ENCODE measurements at regions not wholly inside any gene's neighbourhood (a gene's known extent, or its start where the extent isn't known, plus 50 kb on each side); places are given as distances from the start of the nearest gene placed in this dataset.

DNA sequence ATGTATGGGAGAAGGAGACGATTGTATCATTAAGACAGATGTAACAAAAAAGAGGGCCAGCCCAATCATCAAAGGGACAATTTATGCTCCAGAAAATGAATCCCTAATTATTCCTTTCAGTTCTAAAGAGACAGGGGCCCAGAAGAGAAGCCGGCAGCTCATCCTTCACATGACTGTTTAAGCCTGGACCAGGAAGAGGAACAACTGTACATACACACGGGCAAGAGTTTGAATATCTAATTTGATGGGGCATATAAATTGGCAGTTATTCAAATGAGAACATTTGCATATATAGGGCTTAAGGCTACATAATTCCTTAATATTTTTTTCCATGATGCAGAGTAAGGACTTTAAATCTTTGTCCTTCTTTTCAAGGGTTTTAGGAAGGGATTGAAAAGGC lies 232.3 kb downstream of the TLE3 start:
- no peaks in the 10 kb centered on the region for H3K9me3 ChIP-seq (ENCODE audit: severe bottlenecking)
- H3K36me3 ChIP-seq = no peaks in the 10 kb centered on the region
- TF ChIP-seq, protein P1, sequence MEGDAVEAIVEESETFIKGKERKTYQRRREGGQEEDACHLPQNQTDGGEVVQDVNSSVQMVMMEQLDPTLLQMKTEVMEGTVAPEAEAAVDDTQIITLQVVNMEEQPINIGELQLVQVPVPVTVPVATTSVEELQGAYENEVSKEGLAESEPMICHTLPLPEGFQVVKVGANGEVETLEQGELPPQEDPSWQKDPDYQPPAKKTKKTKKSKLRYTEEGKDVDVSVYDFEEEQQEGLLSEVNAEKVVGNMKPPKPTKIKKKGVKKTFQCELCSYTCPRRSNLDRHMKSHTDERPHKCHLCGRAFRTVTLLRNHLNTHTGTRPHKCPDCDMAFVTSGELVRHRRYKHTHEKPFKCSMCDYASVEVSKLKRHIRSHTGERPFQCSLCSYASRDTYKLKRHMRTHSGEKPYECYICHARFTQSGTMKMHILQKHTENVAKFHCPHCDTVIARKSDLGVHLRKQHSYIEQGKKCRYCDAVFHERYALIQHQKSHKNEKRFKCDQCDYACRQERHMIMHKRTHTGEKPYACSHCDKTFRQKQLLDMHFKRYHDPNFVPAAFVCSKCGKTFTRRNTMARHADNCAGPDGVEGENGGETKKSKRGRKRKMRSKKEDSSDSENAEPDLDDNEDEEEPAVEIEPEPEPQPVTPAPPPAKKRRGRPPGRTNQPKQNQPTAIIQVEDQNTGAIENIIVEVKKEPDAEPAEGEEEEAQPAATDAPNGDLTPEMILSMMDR (IDR thresholded peaks at IDR 0.05; ENCODE audit: low read depth, low read length) = no peak
- H3K4me3 ChIP-seq (ENCODE audit: low read depth, low read length) = no peak overlapping the region
- H3K27me3 ChIP-seq (ENCODE audit: insufficient read depth, low read depth, severe bottlenecking) = no peaks in the 10 kb centered on the region
- no peak overlapping the region for H3K27ac ChIP-seq
- DNase-seq = no peak

DNA sequence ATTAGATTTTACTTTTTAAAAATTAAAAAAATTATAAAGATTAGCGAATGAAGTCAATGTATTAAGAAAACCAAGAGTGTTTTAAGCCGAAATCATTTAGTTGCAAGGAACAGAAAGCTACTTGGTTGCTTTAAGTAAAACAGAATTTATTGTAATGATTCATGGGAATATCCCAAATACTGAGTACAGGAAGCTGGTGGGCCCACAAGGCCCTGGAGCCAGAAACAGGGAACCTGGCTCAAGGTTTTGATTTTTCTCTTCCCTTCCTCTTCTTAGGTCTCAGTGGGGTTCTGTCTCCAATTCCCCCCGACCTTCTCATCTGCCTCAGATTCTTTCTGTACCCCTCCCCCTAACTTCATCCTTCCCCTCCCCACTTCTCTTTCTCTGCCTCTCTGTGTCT lies 229.0 kb downstream of the TLE3 start:
- TF ChIP-seq, protein P1 (IDR thresholded peaks at IDR 0.05; ENCODE audit: low read depth, low read length) = no peak
- no peaks in the 10 kb centered on the region for H3K27me3 ChIP-seq (ENCODE audit: insufficient read depth, low read depth, severe bottlenecking)

DNA sequence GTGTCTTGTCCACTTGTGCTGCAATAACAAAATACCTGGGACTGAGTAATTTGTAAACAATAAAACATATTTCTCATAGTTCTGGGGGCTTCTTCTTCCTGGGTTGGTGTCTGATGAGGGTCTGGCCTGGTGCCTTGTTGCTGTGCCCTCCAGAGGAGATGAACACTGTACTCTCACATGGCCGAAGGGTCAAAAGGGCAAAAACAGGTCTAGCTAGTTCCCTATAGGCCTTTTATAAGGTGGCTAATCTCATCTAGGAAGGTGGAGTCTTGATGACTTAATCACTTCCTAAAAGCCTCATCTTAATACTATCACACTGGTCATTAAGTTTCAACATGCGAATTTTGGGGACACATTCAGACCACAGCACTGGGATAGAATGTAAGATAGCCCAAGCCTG lies 228.4 kb downstream of the TLE3 start:
- H3K4me3 ChIP-seq (ENCODE audit: low read depth, low read length) = no peak overlapping the region
- peaks cover 13% of the 10 kb centered on the region for H3K9me3 ChIP-seq (ENCODE audit: severe bottlenecking)
- TF ChIP-seq, protein P1 (IDR thresholded peaks at IDR 0.05; ENCODE audit: low read depth, low read length) = no peak
- H3K27ac ChIP-seq = no peak overlapping the region
- DNase-seq = no peak
- no peaks in the 10 kb centered on the region for H3K27me3 ChIP-seq (ENCODE audit: insufficient read depth, low read depth, severe bottlenecking)
- no peaks in the 10 kb centered on the region for H3K36me3 ChIP-seq

More for the DNA sequence above, 229.0 kb downstream of the TLE3 start:
- DNase-seq = no peak
- Histone ChIP-seq H3K36me3 (no peaks in the 10 kb centered on the region), H3K27ac (no peak overlapping the region), H3K9me3 (ENCODE audit: severe bottlenecking) (peaks cover 8% of the 10 kb centered on the region), H3K4me3 (ENCODE audit: low read depth, low read length) (no peak overlapping the region)

DNA sequence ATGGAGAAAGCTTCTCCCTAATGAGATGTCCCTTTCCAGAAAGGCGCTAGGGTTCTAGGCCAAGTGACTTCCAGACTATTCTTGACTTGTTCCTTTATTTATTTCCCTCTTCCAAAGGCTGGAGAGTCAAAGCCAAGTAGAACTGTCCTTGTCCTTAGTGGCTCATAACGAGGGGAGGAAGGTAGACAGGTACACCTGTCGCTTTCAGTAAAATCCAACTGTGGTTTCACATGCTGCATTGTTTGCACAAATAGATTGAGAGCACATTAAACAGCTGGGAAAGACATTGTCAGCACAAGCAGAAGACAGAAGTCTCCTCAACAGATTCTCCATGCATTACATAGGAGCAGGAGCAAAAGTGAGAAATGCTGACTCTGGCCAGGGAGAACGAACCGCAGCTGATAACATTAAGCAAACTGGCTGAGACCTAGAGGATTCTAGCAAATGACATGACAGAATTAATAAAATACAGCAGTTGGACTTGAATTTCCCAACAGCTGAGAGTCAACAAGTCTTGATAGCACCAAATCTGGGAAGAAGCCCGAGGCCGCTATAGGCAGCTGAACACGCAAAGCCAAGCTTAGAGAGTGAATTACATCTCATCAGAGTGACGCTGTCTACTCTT lies 227.7 kb downstream of the TLE3 start:
- no peaks in the 10 kb centered on the region for H3K27me3 ChIP-seq (ENCODE audit: insufficient read depth, low read depth, severe bottlenecking)

DNA sequence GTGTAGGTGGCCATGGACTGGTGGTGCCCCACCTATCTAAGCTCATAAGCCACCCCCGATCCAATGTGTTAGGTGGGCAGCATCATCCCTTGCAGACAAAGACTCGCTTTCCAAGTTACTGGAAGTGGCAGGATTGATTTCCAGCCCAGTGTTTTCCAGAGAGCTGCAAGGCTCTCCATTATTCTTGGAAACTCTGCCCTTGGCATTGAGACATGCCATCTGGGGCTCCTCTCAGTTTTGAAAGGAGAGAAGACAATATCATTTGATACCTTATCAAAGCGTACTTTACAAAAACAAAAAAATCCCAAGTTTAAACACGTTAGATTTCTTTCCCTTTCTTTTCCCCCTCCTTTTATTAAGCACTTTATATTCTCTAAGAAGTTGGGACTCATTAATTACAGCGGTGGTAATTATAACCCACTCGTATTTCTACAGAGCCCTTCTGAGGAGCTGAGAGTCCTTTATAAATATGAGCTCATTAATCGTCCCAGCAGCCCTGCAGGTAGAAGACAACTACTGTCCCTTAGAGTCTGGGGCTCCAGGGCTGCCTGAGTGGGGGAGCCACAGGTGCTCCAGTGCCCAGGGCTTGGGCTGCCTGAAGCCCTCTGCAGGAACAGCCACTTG lies 226.1 kb downstream of the TLE3 start:
- Histone ChIP-seq H3K27me3 (ENCODE audit: insufficient read depth, low read depth, severe bottlenecking) (no peaks in the 10 kb centered on the region), H3K27ac (no peak overlapping the region), H3K4me3 (ENCODE audit: low read depth, low read length) (no peak overlapping the region), H3K9me3 (ENCODE audit: severe bottlenecking) (peaks cover 16% of the 10 kb centered on the region), H3K36me3 (no peaks in the 10 kb centered on the region)
- TF ChIP-seq, protein P1 (IDR thresholded peaks at IDR 0.05; ENCODE audit: low read depth, low read length) = no peak
- no peak for DNase-seq

More for the DNA sequence above, 227.7 kb downstream of the TLE3 start:
- Histone ChIP-seq H3K36me3 (no peaks in the 10 kb centered on the region), H3K9me3 (ENCODE audit: severe bottlenecking) (peaks cover 16% of the 10 kb centered on the region), H3K27ac (no peak overlapping the region), H3K4me3 (ENCODE audit: low read depth, low read length) (no peak overlapping the region)
- TF ChIP-seq, protein P1 (IDR thresholded peaks at IDR 0.05; ENCODE audit: low read depth, low read length) = no peak
- no peak for DNase-seq

All from WERI-Rb-1 (cell line).